Activated T-cell treated with anti-CD3 and anti-CD28 coated beads for 1 hour (primary cell): ENCODE measurements at regions not wholly inside any gene's neighbourhood (a gene's known extent, or its start where the extent isn't known, plus 50 kb on each side); places are given as distances from the start of the nearest gene placed in this dataset.
"Not testable (repeated sequence)": the region's sequence is repeated elsewhere in the genome, so short reads cannot be mapped to it uniquely, and the experiment has no call there.

Experiments
- DNase-seq: peaks from one replicate; pipeline ENCODE4 v3.0.0-alpha.2; 2020; ENCODE audit warnings: low read depth

DNA sequence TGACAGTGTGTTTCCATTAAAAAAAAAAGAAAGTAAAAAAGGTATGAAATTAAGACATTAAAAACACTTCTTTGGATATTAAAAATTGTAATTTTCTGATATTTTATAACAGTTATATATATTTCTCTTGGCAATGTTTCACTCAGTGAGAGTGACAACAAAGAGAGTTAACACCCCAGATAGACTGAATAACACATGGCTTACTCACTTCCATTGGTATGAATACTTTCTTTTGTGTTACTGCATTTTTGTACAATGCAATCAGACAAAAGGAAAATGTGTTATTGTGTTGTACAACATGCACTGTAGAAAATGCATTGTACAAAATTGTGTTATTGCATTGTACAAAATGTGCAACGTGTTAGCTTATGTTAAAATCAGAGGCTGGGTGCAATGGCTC, 676.6 kb upstream of the AMELY start:
- DNase-seq: not testable (repeated sequence)

- DNase-seq: no peak
Measured at GRCh38 chrY:7562541-7562940, 651.0 kb upstream of the AMELY start.

DNA sequence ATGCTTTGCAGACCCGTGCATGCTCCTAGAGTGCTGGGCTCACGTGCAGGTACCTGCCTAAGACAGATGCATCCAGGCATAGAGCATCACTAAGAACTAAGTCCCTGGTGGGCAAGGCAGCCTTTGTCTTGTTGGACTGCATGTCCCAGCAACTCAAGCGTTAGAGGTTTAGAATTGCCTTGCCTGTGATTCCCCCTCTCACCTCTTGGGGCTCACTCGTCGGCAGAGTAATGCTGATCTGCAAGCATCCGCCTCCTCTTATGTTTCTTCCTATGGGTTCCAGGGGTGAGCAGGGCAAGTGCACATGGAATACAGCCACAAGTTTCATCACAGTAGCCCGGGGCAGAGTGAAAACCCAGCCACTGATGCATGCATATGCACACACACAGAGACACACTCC, 646.1 kb upstream of the AMELY start:
- DNase-seq: no peak

GRCh38 chrY:7555006-7555405, 643.5 kb upstream of the AMELY start:
- DNase-seq: no peak

- no peak for DNase-seq
Measured at GRCh38 chrY:7545060-7545459, 633.5 kb upstream of the AMELY start.

DNA sequence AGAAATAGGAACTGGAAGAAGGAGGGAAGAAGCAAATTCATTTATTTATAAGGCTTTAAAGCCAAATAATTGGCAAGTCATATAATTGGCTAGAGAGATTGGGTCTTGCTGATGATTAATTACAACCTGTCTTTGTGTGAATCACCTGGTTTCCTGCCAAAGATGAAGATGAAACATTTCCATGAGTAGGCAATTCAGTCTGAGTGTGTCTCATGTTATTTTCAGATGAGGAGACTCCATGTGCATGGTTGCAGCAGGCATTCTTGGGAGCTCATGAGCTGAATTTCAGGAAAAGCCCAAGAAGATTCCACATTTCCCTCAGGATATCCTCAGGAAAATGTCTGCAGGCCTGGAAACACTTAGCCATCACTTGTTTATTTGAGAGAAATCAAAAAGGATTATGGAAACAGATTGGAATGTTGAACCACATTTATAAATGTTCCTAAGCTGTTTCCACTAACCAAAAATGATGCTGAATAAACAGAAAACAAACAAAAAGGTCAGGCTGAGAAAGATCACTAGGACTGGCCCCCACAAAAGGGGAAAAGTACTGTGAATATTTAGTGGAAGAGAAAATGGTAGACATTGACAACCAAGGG, 632.7 kb upstream of the AMELY start:
- DNase-seq: no peak

DNA sequence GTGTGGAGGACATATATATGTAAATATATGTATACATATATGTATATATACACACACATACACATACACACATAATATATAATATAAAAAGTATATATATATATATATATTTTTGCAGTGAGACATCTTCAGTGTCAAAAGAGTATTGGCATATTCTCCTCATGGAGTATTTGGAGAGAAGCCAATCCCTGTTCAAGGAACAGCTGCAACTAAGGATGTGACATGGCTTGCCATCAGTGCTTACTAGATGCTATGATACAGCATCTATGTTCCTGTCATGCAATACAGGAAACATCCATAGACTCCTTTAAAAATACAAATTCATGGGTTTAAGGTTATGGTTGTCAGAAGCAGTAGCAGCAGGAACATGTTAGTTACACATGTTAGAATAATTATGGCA, 632.0 kb upstream of the AMELY start:
- DNase-seq: no peak

GRCh38 chrY:7542256-7542858, 630.8 kb upstream of the AMELY start:
- DNase-seq: no peak

GRCh38 chrY:7529396-7529795, 617.8 kb upstream of the AMELY start:
- DNase-seq: no peak

DNA sequence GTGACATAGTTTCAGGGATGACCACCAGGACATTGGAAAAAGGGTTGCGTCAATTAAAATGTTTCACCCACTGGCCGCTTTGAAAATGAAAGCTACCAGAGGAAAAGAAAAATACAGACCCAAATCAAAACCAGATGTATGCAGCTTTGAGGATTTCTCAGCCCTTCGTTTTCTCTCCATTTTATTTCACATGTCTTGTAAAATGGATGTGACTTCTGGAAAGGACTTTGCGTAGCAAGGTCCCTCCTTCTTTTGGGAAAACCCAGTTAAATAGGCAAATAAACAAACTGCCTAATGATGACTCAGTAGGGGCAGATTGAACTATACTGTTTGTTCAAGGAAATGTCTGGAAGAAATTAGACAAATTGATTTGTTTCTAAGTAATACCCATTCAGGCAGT, 616.0 kb upstream of the AMELY start:
- not testable (repeated sequence) for DNase-seq

DNA sequence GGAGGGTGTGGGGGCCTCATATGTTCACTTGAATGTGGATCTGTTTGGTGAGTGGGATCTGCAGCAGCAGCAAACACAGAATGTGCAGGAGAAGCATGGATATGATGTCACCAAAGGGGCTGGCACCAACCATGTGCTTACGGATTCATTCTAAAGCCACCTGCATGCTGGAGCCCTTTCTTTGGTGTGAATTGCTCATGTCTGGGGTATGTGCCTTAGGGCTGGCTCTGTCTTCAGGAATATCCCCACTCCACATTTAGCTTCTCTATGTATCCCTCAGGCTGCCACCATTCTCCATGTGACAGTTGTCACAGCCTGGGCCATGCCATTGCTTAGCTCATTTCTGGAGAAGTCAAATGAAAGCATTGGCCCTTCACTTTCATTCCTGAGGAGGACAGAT, 606.8 kb upstream of the AMELY start:
- no peak for DNase-seq

DNA sequence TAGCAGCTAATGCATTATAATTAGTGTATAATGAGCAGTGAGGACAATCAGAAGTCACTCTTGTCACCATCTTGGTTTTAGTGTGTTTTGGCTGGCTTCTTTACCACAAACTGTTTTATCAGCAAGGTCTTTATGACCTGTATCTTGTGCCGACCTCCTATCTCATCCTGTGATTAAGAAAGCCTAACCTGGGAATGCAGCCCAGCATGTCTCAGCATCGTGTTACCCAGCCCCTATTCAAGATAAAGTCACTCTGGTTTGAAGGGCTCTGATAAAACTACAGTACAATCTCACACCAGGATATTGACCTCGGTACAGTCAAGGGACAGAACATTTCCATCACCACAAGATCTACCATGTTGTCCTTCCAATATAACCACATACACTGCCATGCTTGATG, 604.7 kb upstream of the AMELY start:
- no peak for DNase-seq

GRCh38 chrY:7515812-7516211, 604.3 kb upstream of the AMELY start:
- DNase-seq: no peak

GRCh38 chrY:7502896-7503295, 591.3 kb upstream of the AMELY start:
- DNase-seq: no peak

GRCh38 chrY:7501236-7501635, 589.7 kb upstream of the AMELY start:
- DNase-seq: no peak

DNA sequence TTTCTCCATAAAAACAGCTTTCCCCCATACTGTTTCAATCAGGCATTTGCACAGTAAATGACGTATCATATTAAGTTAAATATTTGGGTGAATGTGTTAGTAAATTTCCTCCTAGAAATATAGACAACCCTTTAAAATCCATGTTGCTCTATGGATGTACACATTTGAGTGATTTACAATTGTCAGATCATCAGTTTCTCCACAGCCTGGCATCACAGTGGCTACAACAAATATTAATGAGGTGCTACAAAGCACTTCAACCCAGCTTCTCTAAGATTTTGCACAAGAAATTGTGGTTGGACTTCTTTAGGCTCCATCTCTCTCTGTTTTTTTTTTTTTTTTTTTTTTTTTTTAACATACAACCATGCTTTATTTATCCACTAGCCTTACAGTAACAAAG, 584.4 kb upstream of the AMELY start:
- DNase-seq: no peak

- DNase-seq: not testable (repeated sequence)
Measured at GRCh38 chrY:7484455-7485285, 573.1 kb upstream of the AMELY start.

- DNase-seq: no peak
Measured at GRCh38 chrY:7471976-7472375, 560.4 kb upstream of the AMELY start.

DNA sequence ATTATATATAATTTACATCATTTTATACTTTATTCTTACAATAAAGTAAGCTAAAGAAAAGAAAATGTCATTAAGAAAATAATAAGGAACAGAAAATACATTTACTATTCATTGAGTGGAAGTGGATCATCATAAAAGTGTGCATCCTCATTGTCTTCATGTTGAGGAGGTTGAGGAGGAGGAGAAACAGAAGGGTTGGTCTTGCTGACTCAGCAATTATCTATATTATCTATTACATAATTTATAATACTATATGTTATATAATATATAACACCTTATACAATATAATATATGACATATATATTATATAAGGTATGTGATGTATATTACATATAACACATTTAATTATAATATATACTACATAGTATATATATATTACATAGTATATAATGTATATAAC, 558.5 kb upstream of the AMELY start:
- no peak for DNase-seq

GRCh38 chrY:7468951-7469745, 557.6 kb upstream of the AMELY start:
- no peak for DNase-seq

GRCh38 chrY:7467796-7468520, 556.4 kb upstream of the AMELY start:
- DNase-seq: no peak

- no peak for DNase-seq
Measured at GRCh38 chrY:7465185-7465621, 553.7 kb upstream of the AMELY start.
